CD4-positive, alpha-beta T cell (primary cell): ENCODE measurements at regions not wholly inside any gene's neighbourhood (a gene's known extent, or its start where the extent isn't known, plus 50 kb on each side); places are given as distances from the start of the nearest gene placed in this dataset.

Source experiments
- ATAC-seq: fragments of 200-7000 bp; cut with Tn5 transposase; one replicate; pipeline ENCODE4 v1.10.0; 2022; ENCODE audit warnings: mild to moderate bottlenecking; ENCODE audit not compliant: poor library complexity
- CTCF ChIA-PET: fragments of 350-600 bp; sonication (Branson Sonifier 250); formaldehyde crosslinking; loops from one replicate; lab custom pipeline; 2021; ENCODE audit warnings: antibody characterized with exemption, inconsistent platforms; lab: Charles Lee
- POLR2A ChIA-PET: fragments of 350-600 bp; sonication (Branson Sonifier 250); formaldehyde crosslinking; loops from one replicate; lab custom pipeline; 2021; ENCODE audit warnings: antibody characterized with exemption, inconsistent platforms; lab: Charles Lee
- DNase-seq, 14 experiments: peaks; one replicate each; pipeline ENCODE4 v3.0.0-alpha.2; 2013 to 2020; ENCODE audit warnings: mixed read lengths in 2 of 14
- H3K27ac ChIP-seq, 2 donors: one replicate each; pipeline versions ENCODE4 v1.5.1 to v1.7.0; 2013; ENCODE audit warnings: low read length in 2 of 2, low read depth in 1 of 2, mild to moderate bottlenecking in 1 of 2
- H3K27me3 ChIP-seq, 2 experiments: 1 replicate in 1 of 2; 2 replicates in 1 of 2; pipeline versions ENCODE4 v1.6.1 to v1.7.0; 2013; ENCODE audit warnings: low read length in 2 of 2, control low read depth in 1 of 2, mild to moderate bottlenecking in 1 of 2, moderate library complexity in 1 of 2; ENCODE audit not compliant: insufficient read depth in 2 of 2, control insufficient read depth in 1 of 2
- H3K36me3 ChIP-seq: one replicate; pipeline ENCODE4 v1.6.1; 2013; ENCODE audit warnings: low read length, control low read depth; ENCODE audit not compliant: insufficient read depth
- H3K4me1 ChIP-seq: one replicate; pipeline ENCODE4 v1.6.1; 2013; ENCODE audit warnings: low read length, control low read depth; ENCODE audit not compliant: insufficient read depth
- H3K4me3 ChIP-seq: one replicate; pipeline ENCODE4 v1.5.1; 2013; ENCODE audit warnings: mild to moderate bottlenecking, low read length, moderate library complexity
- H3K9me3 ChIP-seq, 2 experiments: 1 replicate in 1 of 2; 2 replicates in 1 of 2; pipeline versions ENCODE4 v1.6.1 to v1.7.0; 2013; ENCODE audit warnings: low read length in 2 of 2, mild to moderate bottlenecking in 2 of 2, control low read depth in 1 of 2, moderate library complexity in 1 of 2; ENCODE audit not compliant: control insufficient read depth in 1 of 2, insufficient read depth in 1 of 2
- H3K27ac Mint-ChIP-seq: one replicate; pipeline ENCODE4 v1.8.0; 2020; ENCODE audit warnings: mixed read lengths
- H3K27me3 Mint-ChIP-seq: one replicate; pipeline ENCODE4 v1.8.0; 2021; ENCODE audit warnings: mixed read lengths
- H3K36me3 Mint-ChIP-seq: one replicate; pipeline ENCODE4 v1.8.0; 2021; ENCODE audit warnings: low read depth, mixed read lengths
- H3K4me1 Mint-ChIP-seq: one replicate; pipeline ENCODE4 v1.8.0; 2021; ENCODE audit warnings: low read depth, mixed read lengths
- H3K4me3 Mint-ChIP-seq: one replicate; pipeline ENCODE4 v1.8.0; 2020; ENCODE audit warnings: mild to moderate bottlenecking, mixed read lengths
- H3K9me3 Mint-ChIP-seq: one replicate; pipeline ENCODE4 v1.8.0; 2020; ENCODE audit warnings: mixed read lengths
- CTCF ChIP-seq: fragments of 200-600 bp; IDR thresholded peaks from one replicate; pipeline ENCODE4 v1.8.0; 2022; ENCODE audit warnings: antibody characterized with exemption, mild to moderate bottlenecking
- intact Hi-C, 2 experiments: fragments of 100-400 bp; cut with DNase I in 1 of 2; cut with micrococcal nuclease in 1 of 2; formaldehyde crosslinking; loops; one replicate each; pipeline versions ENCODE4 v1.15.1 to v1.9.0; 2023 to 2025; cut with DNase I, micrococcal nuclease

DNA sequence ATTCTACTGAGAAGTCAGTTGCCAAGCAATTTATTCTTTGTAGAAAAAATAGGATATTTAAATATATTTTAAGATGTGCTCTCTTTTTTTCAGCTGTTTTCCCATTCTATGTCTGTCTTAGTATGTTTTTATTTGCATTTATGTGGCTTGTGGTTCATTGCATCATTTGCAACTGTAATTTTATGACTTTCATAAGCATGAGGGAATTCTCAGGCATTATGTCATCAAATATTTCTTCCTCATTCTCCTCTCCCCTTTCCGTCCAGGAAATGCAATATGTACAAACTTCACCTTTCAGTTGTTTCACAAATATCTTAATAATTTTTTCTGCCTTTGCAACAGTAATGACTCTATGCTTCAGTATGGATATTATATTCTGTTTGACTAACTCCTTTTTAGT, 560.2 kb upstream of the LRATD1 start:
- ATAC-seq (no peak), DNase-seq (no peak)
- no peaks in the 10 kb centered on the region for H3K4me1 ChIP-seq
- no peaks in the 10 kb centered on the region for H3K36me3 ChIP-seq
- H3K9me3 Mint-ChIP-seq = peaks cover 6% of the 10 kb centered on the region
- H3K4me3 ChIP-seq = no peak overlapping the region
- H3K27ac Mint-ChIP-seq = no peak overlapping the region
- H3K27me3 ChIP-seq = no peaks in the 10 kb centered on the region
- no peak for TF ChIP-seq CTCF
- CTCF ChIA-PET = no interaction called here
- no peaks in the 10 kb centered on the region for H3K4me1 Mint-ChIP-seq
- no peak overlapping the region for H3K27ac ChIP-seq
- POLR2A ChIA-PET = no interaction called here
- no peaks in the 10 kb centered on the region for H3K9me3 ChIP-seq
- intact Hi-C loops = no loop called here
- no peaks in the 10 kb centered on the region for H3K36me3 Mint-ChIP-seq
- no peaks in the 10 kb centered on the region for H3K27me3 Mint-ChIP-seq
- H3K4me3 Mint-ChIP-seq = no peak overlapping the region

GRCh38 chr2:14074691-14075090, 557.8 kb upstream of the LRATD1 start:
- ChIA-PET CTCF (no interaction called here), POLR2A (no interaction called here)
- Histone ChIP-seq H3K4me1 (no peaks in the 10 kb centered on the region), H3K27ac (no peak overlapping the region), H3K4me3 (no peak overlapping the region), H3K27me3 (no peaks in the 10 kb centered on the region), H3K36me3 (no peaks in the 10 kb centered on the region), H3K9me3 (no peaks in the 10 kb centered on the region)
- no peaks in the 10 kb centered on the region for H3K27me3 Mint-ChIP-seq
- intact Hi-C loops = no loop called here
- no peaks in the 10 kb centered on the region for H3K4me1 Mint-ChIP-seq
- H3K4me3 Mint-ChIP-seq = no peak overlapping the region
- no peaks in the 10 kb centered on the region for H3K36me3 Mint-ChIP-seq
- no peak for DNase-seq
- H3K9me3 Mint-ChIP-seq = peaks cover 6% of the 10 kb centered on the region
- no peak for TF ChIP-seq CTCF
- ATAC-seq = no peak
- H3K27ac Mint-ChIP-seq = no peak overlapping the region

DNA sequence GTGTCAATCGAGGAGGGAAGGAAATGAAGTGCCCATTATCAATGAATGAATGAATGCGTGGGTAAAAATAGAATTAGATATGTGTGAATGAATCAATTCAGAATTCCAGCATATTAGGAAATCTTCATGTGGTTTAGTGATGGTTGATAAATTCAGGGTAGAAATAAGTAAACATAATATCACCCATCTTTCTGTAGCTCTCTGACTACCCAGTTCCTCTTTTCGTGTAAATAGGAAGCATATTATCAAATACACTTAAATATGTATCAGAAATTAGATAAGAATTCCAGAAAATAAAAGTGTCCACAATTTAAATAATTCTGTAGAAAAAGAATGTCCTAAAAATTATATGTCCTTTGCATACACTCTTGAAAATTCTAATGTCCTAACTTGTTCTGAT, 552.9 kb upstream of the LRATD1 start:
- Mint-ChIP-seq H3K36me3 (no peaks in the 10 kb centered on the region), H3K4me3 (no peak overlapping the region), H3K9me3 (no peaks in the 10 kb centered on the region), H3K27ac (no peak overlapping the region), H3K27me3 (no peaks in the 10 kb centered on the region), H3K4me1 (no peaks in the 10 kb centered on the region)
- DNase-seq = no peak
- Histone ChIP-seq H3K27me3 (no peaks in the 10 kb centered on the region), H3K4me3 (no peak overlapping the region), H3K36me3 (no peaks in the 10 kb centered on the region), H3K4me1 (no peaks in the 10 kb centered on the region), H3K27ac (no peak overlapping the region), H3K9me3 (peaks cover 0 to 12% of the 10 kb centered on the region in 2 experiments)
- ChIA-PET CTCF (no interaction called here), POLR2A (no interaction called here)
- no peak for TF ChIP-seq CTCF
- intact Hi-C loops = no loop called here
- no peak for ATAC-seq
